RWPE1 (cell line): ENCODE measurements at regions not wholly inside any gene's neighbourhood (a gene's known extent, or its start where the extent isn't known, plus 50 kb on each side); places are given as distances from the start of the nearest gene placed in this dataset.

Source experiments
- CTCF ChIA-PET: fragments of 350-600 bp; sonication (Branson Sonifier 250); formaldehyde crosslinking; extraction: SDS; loops from one replicate; lab custom pipeline; 2021; lab: Yijun Ruan, JAX
- POLR2A ChIA-PET: fragments of 400-600 bp; formaldehyde crosslinking; extraction: SDS; loops from one replicate; lab custom pipeline; 2020; ENCODE audit warnings: antibody characterized with exemption; ENCODE audit not compliant: low non-redundant PET; lab: Yijun Ruan, JAX
- DNase-seq: peaks from one replicate; pipeline ENCODE4 v3.0.0; 2012; ENCODE audit warnings: low spot score
- H3K27ac ChIP-seq: fragments of 450-650 bp; 2 replicates; pipeline ENCODE4 v1.5.1; 2017
- CTCF ChIP-seq: fragments of 450-650 bp; conservative IDR thresholded peaks from 2 replicates; pipeline ENCODE4 v1.5.1; 2017; ENCODE audit warnings: low read depth, mild to moderate bottlenecking

- ChIA-PET POLR2A (no interaction called here), CTCF (no interaction called here)
- TF ChIP-seq CTCF: no peak
- peak; percentile 29 for DNase-seq
- no peak overlapping the region for H3K27ac ChIP-seq
These were observed 99.4 kb downstream of the TEX35 start for GRCh38 chr1:178612261-178612660.

GRCh38 chr1:178613271-178613945 lies 100.5 kb downstream of the TEX35 start:
- no peak for DNase-seq
- TF ChIP-seq CTCF: no peak
- H3K27ac ChIP-seq: no peak overlapping the region
- CTCF ChIA-PET: no interaction called here
- POLR2A ChIA-PET: no interaction called here

DNA sequence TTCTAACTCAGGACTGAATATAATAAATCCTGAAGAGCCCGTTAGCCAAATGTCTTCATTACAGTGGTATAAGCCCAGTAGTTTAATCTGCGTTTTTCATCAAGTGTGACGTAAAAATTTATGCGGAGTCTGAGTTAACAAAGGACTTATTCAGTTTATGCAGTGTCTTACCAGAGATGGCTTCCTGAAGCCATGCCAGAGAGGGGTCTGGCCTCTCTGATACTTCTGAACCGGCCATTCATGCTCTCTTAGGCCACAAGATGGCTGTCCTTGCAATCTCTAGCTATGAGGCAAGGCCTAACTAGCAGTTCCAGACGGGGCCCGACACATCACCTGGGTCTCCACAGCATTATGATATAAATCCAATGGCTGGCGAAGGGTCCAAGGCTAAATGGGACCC lies 101.4 kb downstream of the TEX35 start:
- CTCF ChIA-PET: interaction anchor here (0.9 kb wide), 1 partner anchor 15 kb away, joined by 3 read pairs; no protein-coding TSS in a partner anchor
- POLR2A ChIA-PET: no interaction called here
- DNase-seq: no peak
- no peak for TF ChIP-seq CTCF
- H3K27ac ChIP-seq: no peak overlapping the region

GRCh38 chr1:178619042-178619927 lies 105.8 kb upstream of the RALGPS2 start:
- DNase-seq: no peak
- CTCF ChIA-PET: interaction anchor here (0.6 kb wide), 1 partner anchor 77 kb away, joined by 3 read pairs; no protein-coding TSS in a partner anchor
- POLR2A ChIA-PET: no interaction called here

GRCh38 chr1:178620584-178621475 lies 104.2 kb upstream of the RALGPS2 start:
- POLR2A ChIA-PET: no interaction called here
- CTCF ChIA-PET: no interaction called here
- no peak for TF ChIP-seq CTCF
- H3K27ac ChIP-seq: no peak overlapping the region
- no peak for DNase-seq

More at GRCh38 chr1:178619042-178619927, 105.8 kb upstream of the RALGPS2 start:
- no peak for TF ChIP-seq CTCF
- no peak overlapping the region for H3K27ac ChIP-seq

- POLR2A ChIA-PET: no interaction called here
- CTCF ChIA-PET: interaction anchor here (0.5 kb wide), 1 partner anchor 635 kb away, joined by 3 read pairs; no protein-coding TSS in a partner anchor
- DNase-seq: no peak
- TF ChIP-seq CTCF: no peak
- no peak overlapping the region for H3K27ac ChIP-seq
These were observed 103.2 kb upstream of the RALGPS2 start for GRCh38 chr1:178621822-178622221.
